Neural progenitor cell (in vitro differentiated cells): ENCODE measurements at regions not wholly inside any gene's neighbourhood (a gene's known extent, or its start where the extent isn't known, plus 50 kb on each side); places are given as distances from the start of the nearest gene placed in this dataset.
A peak's percentile ranks its signal among the peaks of the same experiment; 100 is the strongest.

Experiments used
- DNase-seq: peaks from one replicate; pipeline ENCODE4 v3.0.0-alpha.2; 2016; ENCODE audit warnings: low spot score
- H2AFZ ChIP-seq: fragments of 200-600 bp; sonication (generic); replicated peaks from 2 replicates; pipeline ENCODE4 v1.6.1; 2016; ENCODE audit warnings: antibody characterized with exemption
- H3F3A ChIP-seq: fragments of 200-600 bp; sonication (generic); 2 replicates; pipeline ENCODE4 v1.6.1; 2016; ENCODE audit warnings: antibody characterized with exemption, low read depth
- H3K27ac ChIP-seq: fragments of 200-600 bp; sonication (generic); 2 replicates; pipeline ENCODE4 v1.5.1; 2016; ENCODE audit warnings: mild to moderate bottlenecking
- H3K27me3 ChIP-seq: fragments of 200-600 bp; sonication (generic); 2 replicates; pipeline ENCODE4 v1.6.1; 2016; ENCODE audit warnings: mild to moderate bottlenecking, moderate library complexity
- H3K36me3 ChIP-seq: fragments of 200-600 bp; sonication (generic); 2 replicates; pipeline ENCODE4 v1.5.1; 2016
- H3K4me1 ChIP-seq: fragments of 200-600 bp; sonication (generic); 2 replicates; pipeline ENCODE4 v1.6.1; 2016; ENCODE audit warnings: mixed run types
- H3K4me2 ChIP-seq: fragments of 200-600 bp; sonication (generic); 2 replicates; pipeline ENCODE4 v1.6.1; 2016
- H3K4me3 ChIP-seq: fragments of 200-600 bp; sonication (generic); 2 replicates; pipeline ENCODE4 v1.5.1; 2016
- H3K79me2 ChIP-seq: fragments of 200-600 bp; sonication (generic); 2 replicates; pipeline ENCODE4 v1.6.1; 2016; ENCODE audit warnings: low read depth
- H3K9ac ChIP-seq: fragments of 200-600 bp; sonication (generic); 2 replicates; pipeline ENCODE4 v1.6.1; 2016
- H3K9me3 ChIP-seq: fragments of 200-600 bp; sonication (generic); 2 replicates; pipeline ENCODE4 v1.5.1; 2016; ENCODE audit warnings: low read depth
- H4K20me1 ChIP-seq: fragments of 200-600 bp; sonication (generic); 2 replicates; pipeline ENCODE4 v1.6.1; 2016; ENCODE audit warnings: low read depth
- H3K27ac Mint-ChIP-seq: 3 replicates; pipeline ENCODE4 v1.8.0; 2021; ENCODE audit warnings: mixed read lengths
- H3K27me3 Mint-ChIP-seq: 2 replicates; pipeline ENCODE4 v1.8.0; 2022; ENCODE audit warnings: low read depth, mild to moderate bottlenecking, inconsistent platforms, moderate library complexity, mixed read lengths; ENCODE audit not compliant: insufficient read depth
- H3K36me3 Mint-ChIP-seq: 3 replicates; pipeline ENCODE4 v1.8.0; 2021; ENCODE audit warnings: mixed read lengths
- H3K4me1 Mint-ChIP-seq: 3 replicates; pipeline ENCODE4 v1.8.0; 2021; ENCODE audit warnings: mixed read lengths
- H3K4me3 Mint-ChIP-seq: 3 replicates; pipeline ENCODE4 v1.8.0; 2021; ENCODE audit warnings: mild to moderate bottlenecking, moderate library complexity, mixed read lengths
- H3K9me3 Mint-ChIP-seq: 3 replicates; pipeline ENCODE4 v1.8.0; 2020; ENCODE audit warnings: mixed read lengths
- CTCF ChIP-seq: fragments of 200-600 bp; sonication (generic); IDR thresholded peaks from 2 replicates; pipeline ENCODE4 v1.5.1; 2017; ENCODE audit warnings: antibody characterized with exemption, mild to moderate bottlenecking
- EZH2 ChIP-seq: fragments of 200-600 bp; sonication (generic); IDR thresholded peaks from 2 replicates; pipeline ENCODE4 v1.6.1; 2017; ENCODE audit warnings: antibody characterized with exemption, mild to moderate bottlenecking, moderate library complexity
- EZH2phosphoT487 ChIP-seq: fragments of 200-600 bp; sonication (generic); IDR thresholded peaks from 2 replicates; pipeline ENCODE4 v1.6.1; 2017; ENCODE audit warnings: antibody characterized with exemption

DNA sequence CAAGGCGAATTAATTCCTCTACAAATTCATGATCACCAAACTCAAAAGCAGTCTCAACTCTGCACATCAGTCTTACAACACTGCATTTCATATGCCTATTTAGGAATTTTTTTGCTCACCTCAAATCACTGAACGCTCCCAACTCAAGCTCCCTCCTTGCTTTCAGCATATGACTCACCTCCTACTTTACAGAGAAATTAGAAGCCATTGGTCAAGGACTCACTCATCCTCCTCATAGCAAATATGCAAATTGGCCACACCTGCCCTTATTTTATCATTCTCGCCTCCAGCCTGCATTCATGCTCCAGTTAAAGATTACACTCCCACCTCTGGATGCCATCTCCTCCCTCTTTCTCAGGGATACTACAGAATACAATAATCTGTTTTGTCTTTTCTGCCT is 148.8 kb downstream of the MBD2 start:
- H3K27ac Mint-ChIP-seq: no peak overlapping the region
- no peaks in the 10 kb centered on the region for H3K4me1 Mint-ChIP-seq

DNA sequence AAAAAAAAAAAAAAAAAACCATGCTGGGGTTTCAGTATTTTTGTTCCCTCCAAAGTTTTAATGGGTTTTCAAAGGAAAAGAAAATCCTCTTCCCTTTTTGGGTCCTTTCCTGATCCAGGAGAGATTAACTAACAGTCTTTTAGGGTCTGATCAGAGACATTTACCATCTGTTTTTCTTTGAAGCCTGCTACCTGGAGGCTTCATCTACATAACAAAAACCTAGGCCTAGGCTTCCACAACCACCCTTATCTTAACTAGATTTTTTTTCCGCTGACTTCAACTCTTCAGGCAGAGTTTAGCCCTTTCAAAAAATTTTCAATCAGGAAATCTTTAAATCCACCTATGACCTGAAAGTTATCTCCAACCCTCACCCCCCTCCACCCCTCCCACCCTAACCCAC is 154.7 kb downstream of the MBD2 start:
- DNase-seq: no peak
- TF ChIP-seq EZH2phosphoT487 (no peak), CTCF (no peak), EZH2 (no peak)
- no peak overlapping the region for H3K4me3 ChIP-seq
- no peaks in the 10 kb centered on the region for H4K20me1 ChIP-seq
- no peaks in the 10 kb centered on the region for H3K27me3 ChIP-seq
- no peak overlapping the region for H3K4me2 ChIP-seq
- H3K36me3 Mint-ChIP-seq: no peaks in the 10 kb centered on the region
- no peaks in the 10 kb centered on the region for H3K4me1 ChIP-seq
- no peaks in the 10 kb centered on the region for H3K79me2 ChIP-seq
- no peaks in the 10 kb centered on the region for H3F3A ChIP-seq
- no peak overlapping the region for H3K27ac ChIP-seq
- no peaks in the 10 kb centered on the region for H3K27me3 Mint-ChIP-seq
- H3K36me3 ChIP-seq: no peaks in the 10 kb centered on the region
- H3K9me3 Mint-ChIP-seq: no peaks in the 10 kb centered on the region
- H3K27ac Mint-ChIP-seq: no peak overlapping the region
- no peak overlapping the region for H3K4me3 Mint-ChIP-seq
- H2AFZ ChIP-seq: no peak overlapping the region
- no peaks in the 10 kb centered on the region for H3K9me3 ChIP-seq
- H3K4me1 Mint-ChIP-seq: no peaks in the 10 kb centered on the region
- H3K9ac ChIP-seq: no peak overlapping the region

More for the DNA sequence above, 148.8 kb downstream of the MBD2 start:
- H3F3A ChIP-seq: no peaks in the 10 kb centered on the region
- no peak overlapping the region for H3K27ac ChIP-seq
- TF ChIP-seq EZH2 (no peak), EZH2phosphoT487 (no peak), CTCF (no peak)
- H4K20me1 ChIP-seq: no peaks in the 10 kb centered on the region
- H3K4me2 ChIP-seq: no peak overlapping the region
- H3K27me3 ChIP-seq: no peaks in the 10 kb centered on the region
- H3K36me3 ChIP-seq: no peaks in the 10 kb centered on the region
- H3K4me3 ChIP-seq: no peak overlapping the region
- no peaks in the 10 kb centered on the region for H3K4me1 ChIP-seq
- no peak overlapping the region for H2AFZ ChIP-seq
- DNase-seq: no peak
- H3K9me3 ChIP-seq: no peaks in the 10 kb centered on the region
- H3K36me3 Mint-ChIP-seq: no peaks in the 10 kb centered on the region
- no peak overlapping the region for H3K4me3 Mint-ChIP-seq
- H3K9ac ChIP-seq: no peak overlapping the region
- no peaks in the 10 kb centered on the region for H3K9me3 Mint-ChIP-seq
- H3K27me3 Mint-ChIP-seq: peaks cover 2% of the 10 kb centered on the region
- H3K79me2 ChIP-seq: no peaks in the 10 kb centered on the region

DNA sequence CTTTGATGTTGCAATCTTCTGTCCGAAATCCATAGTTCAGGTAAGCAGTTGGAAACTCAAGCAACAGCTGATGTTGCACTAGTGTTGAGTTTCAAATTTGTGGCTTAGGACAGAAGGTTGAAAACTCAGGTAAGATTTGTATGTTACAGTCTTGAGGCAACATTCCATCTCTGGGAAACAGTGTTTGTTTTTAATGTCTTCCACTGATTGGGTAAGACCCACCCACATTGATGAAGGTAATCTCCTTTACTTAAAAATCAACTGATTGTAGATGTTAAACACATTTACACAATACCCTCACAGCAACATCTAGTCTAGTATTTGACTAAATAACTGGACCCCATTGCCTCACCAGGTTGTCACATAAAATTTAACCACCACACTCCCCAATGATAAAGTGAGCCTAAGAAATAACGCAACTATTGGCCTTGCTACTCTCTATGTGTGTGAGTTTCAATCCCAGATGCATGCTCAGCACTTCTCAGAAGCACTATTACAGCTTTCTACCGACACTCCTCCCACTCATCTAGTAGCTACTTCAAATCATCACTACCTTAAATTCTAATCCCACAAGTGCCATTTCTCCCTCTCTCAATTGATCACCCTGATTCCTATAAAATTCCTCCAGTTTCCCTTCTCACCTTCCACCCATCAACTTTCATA is 164.0 kb downstream of the MBD2 start:
- H3K27ac ChIP-seq: no peak overlapping the region
- H4K20me1 ChIP-seq: no peaks in the 10 kb centered on the region
- H3K4me3 ChIP-seq: no peak overlapping the region
- Mint-ChIP-seq H3K27me3 (no peaks in the 10 kb centered on the region), H3K9me3 (peaks cover 2% of the 10 kb centered on the region), H3K27ac (peak overlapping the region; percentile 0), H3K36me3 (no peaks in the 10 kb centered on the region), H3K4me3 (no peak overlapping the region), H3K4me1 (no peaks in the 10 kb centered on the region)
- H3K9ac ChIP-seq: no peak overlapping the region
- no peaks in the 10 kb centered on the region for H3F3A ChIP-seq
- H3K36me3 ChIP-seq: no peaks in the 10 kb centered on the region
- no peaks in the 10 kb centered on the region for H3K9me3 ChIP-seq
- no peak overlapping the region for H2AFZ ChIP-seq
- no peak overlapping the region for H3K4me2 ChIP-seq
- no peaks in the 10 kb centered on the region for H3K27me3 ChIP-seq
- H3K79me2 ChIP-seq: no peaks in the 10 kb centered on the region
- TF ChIP-seq EZH2 (no peak), CTCF (no peak), EZH2phosphoT487 (no peak)
- H3K4me1 ChIP-seq: no peaks in the 10 kb centered on the region
- DNase-seq: no peak
